ENCODE measurements at regions not wholly inside any gene's neighbourhood (a gene's known extent, or its start where the extent isn't known, plus 50 kb on each side); places are given as distances from the start of the nearest gene placed in this dataset.

GRCh38 chrX:14267216-14267615 lies 237.5 kb upstream of the GEMIN8 start:
- TF ChIP-seq CTCF (conservative IDR thresholded peaks at IDR 0.05 in 1 of 2, IDR thresholded peaks at IDR 0.05 in 1 of 2; ENCODE audit: low read depth in 1 of 2, low read length in 2 of 2) (no peak), EZH2 (IDR thresholded peaks at IDR 0.05; ENCODE audit: low read length, missing control alignments) (no peak)
